A172 (cell line): ENCODE measurements at regions not wholly inside any gene's neighbourhood (a gene's known extent, or its start where the extent isn't known, plus 50 kb on each side); places are given as distances from the start of the nearest gene placed in this dataset.

ENCODE experiments used
- DNase-seq: peaks from one replicate; pipeline ENCODE4 v3.0.0-alpha.2; 2015; ENCODE audit warnings: low spot score

- DNase-seq: no peak
Measured at GRCh38 chr3:101084404-101084803, 91.2 kb upstream of the ABI3BP start.

GRCh38 chr3:101081999-101082398 lies 88.8 kb upstream of the ABI3BP start:
- no peak for DNase-seq

- no peak for DNase-seq
Measured at GRCh38 chr3:101081446-101081845, 88.2 kb upstream of the ABI3BP start.

- peak; percentile 21 for DNase-seq
Measured at GRCh38 chr3:101077361-101078011, 84.3 kb upstream of the ABI3BP start.

GRCh38 chr3:101074518-101074917 lies 81.3 kb upstream of the ABI3BP start:
- no peak for DNase-seq

- peak; percentile 35 for DNase-seq
Measured at GRCh38 chr3:101072300-101072699, 79.1 kb upstream of the ABI3BP start.

- no peak for DNase-seq
Measured at GRCh38 chr3:101070799-101071121, 77.5 kb upstream of the ABI3BP start.

- peak; percentile 39 for DNase-seq
Measured at GRCh38 chr3:101069901-101070798, 76.9 kb upstream of the ABI3BP start.

- no peak for DNase-seq
Measured at GRCh38 chr3:101068876-101069606, 75.8 kb upstream of the ABI3BP start.

GRCh38 chr3:101066711-101067129 lies 73.5 kb upstream of the ABI3BP start:
- peak; percentile 36 for DNase-seq

GRCh38 chr3:101065962-101066361 lies 72.7 kb upstream of the ABI3BP start:
- peak; percentile 86 for DNase-seq

GRCh38 chr3:101063401-101063800 lies 70.2 kb upstream of the ABI3BP start:
- DNase-seq: no peak

- no peak for DNase-seq
Measured at GRCh38 chr3:101061312-101061711, 68.1 kb upstream of the ABI3BP start.

- DNase-seq: no peak
Measured at GRCh38 chr3:101050866-101051265, 57.6 kb upstream of the ABI3BP start.

- DNase-seq: no peak
Measured at GRCh38 chr3:101050046-101050445, 56.8 kb upstream of the ABI3BP start.

GRCh38 chr3:101049532-101049931 lies 56.3 kb upstream of the ABI3BP start:
- no peak for DNase-seq

- no peak for DNase-seq
Measured at GRCh38 chr3:101043687-101044078, 50.5 kb upstream of the ABI3BP start.

- no peak for DNase-seq
Measured at GRCh38 chr3:101042996-101043686, 49.9 kb upstream of the ABI3BP start.
